NOMO-1 treated with DMSO at 0.1 percent for 48 hours (cell line): ENCODE measurements at regions not wholly inside any gene's neighbourhood (a gene's known extent, or its start where the extent isn't known, plus 50 kb on each side); places are given as distances from the start of the nearest gene placed in this dataset.

Experiments
- DNase-seq: peaks from one replicate; lab custom pipeline; 2025; ENCODE audit not compliant: unreplicated experiment; lab: John Stamatoyannopoulos, UW

DNA sequence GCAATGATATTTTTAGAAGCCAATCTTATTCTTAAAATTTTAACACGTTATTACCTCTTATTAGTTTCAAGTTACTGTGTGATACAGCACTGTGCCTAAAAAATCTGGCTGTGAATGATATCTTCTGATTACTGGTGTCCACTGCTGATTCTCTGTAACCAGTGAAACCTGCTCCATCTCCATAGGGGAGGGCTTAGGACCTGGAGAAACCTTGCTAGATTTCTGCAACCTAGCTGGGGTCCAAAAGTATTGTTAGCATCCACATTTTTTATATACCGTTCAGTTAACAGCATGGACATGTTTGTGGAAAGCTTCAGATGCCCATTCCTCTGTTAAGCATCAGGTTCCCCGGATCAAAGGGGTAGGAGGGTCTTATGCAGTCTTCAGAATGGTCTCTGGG, 193.9 kb upstream of the TOPAZ1 start:
- no peak for DNase-seq

DNA sequence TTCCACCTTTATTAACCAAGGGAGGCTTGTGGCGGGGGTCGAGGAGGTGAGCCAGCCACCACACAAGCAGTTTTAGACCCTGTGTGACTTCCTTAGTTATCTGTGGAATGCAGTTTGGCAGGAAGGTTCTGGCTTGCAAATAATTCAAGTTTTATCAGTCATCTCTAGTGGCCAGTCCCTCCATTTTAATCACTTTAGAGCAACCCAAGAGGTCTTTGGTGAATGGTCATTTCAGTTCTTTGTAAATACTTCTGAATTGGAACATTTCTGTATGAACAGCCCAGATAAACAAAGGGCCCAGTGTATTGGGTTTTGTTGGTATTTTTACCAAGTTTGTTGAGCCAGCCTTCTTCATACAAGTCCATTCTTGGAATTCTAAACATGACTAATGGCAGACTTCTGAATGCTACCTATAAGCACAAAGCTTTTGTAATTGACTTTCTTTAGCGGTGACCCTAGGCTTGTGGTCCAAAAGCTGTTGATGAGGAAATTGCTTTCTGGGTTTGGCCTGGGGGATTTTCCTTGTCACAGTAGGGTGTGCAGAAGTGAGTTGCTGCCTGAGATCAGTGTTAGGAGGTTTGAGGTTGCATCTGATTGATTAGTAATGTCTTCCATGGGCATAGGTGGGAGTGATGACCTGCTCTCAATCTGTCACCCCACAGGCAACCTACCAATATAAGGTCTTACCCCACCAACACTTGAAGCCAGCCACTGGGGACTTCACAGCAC, 193.3 kb upstream of the TOPAZ1 start:
- DNase-seq: no peak

DNA sequence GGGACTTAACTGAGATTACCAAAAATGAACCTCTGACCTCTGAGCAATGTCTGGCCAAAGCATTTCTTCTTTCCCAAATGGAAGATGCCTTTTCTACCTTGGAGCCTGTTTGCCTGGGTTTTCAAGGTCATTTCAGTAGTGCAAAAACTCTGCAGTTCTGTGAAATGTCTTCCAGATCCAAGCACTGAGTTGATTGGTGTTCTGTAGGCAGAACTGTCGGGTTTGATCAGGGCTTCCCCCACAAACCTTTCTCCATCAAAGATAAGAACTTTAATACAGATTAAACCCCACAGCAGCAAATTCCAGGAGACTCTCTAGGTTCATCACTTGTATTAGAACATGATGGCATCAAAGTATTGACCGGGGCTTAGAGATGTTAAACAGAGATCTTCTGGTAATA, 192.7 kb upstream of the TOPAZ1 start:
- no peak for DNase-seq

DNA sequence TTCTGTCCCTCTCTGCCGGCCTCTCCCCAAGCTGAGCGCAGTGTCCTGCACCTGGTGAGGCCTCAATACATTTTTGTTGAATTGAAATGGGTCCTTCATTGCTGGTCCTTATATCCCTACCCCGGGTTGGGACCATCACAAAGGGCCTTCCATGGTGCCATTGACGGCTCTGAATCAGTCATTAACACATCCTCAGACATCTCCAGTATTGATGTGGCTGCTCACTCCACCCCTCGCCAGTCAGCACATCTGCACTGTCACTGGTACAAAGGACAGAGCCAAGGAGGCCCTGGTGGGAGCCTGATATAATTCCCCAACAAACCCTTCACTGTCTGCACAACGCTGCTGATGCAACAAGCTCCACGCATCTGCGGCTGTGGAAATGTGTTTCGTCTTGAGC, 191.6 kb upstream of the TOPAZ1 start:
- DNase-seq: no peak

DNA sequence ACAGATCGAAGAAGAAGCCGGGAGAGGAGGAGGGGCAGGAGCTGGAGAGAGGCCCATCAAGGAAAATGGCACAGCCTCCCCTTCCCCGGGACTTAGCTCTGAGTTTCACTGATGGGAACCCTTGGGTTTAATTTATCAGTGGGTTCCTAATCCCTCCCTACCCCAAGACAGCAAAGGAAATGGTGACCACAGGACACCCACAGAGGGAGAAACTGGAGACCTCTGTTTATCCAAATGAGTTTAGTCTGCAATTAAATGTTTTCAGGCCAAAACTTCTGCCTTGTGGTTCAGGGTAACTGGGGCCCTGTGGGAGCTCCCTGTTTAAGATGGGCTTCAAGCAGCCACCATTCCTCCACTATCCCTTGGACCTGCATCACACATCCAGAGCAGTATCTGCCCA, 190.8 kb upstream of the TOPAZ1 start:
- DNase-seq: no peak

DNA sequence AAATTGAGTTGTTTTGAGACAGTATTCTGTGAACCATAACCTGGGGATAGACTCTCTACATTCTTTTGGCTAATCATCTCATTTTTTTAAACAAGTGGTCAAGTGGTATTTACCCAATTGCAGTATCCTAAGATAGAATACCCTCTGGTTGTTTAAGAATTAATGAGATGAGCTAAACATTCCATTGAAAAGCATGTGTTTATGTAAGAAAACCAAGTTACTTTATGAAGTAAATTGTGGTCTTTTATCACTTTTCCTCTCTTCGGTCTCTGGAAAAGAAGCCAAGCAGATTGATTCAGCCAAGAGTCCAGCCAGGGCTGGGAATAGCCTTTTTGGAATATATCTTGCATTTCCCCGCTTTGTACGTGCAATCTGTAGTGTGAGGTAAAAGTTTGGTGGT, 185.7 kb upstream of the TOPAZ1 start:
- no peak for DNase-seq

DNA sequence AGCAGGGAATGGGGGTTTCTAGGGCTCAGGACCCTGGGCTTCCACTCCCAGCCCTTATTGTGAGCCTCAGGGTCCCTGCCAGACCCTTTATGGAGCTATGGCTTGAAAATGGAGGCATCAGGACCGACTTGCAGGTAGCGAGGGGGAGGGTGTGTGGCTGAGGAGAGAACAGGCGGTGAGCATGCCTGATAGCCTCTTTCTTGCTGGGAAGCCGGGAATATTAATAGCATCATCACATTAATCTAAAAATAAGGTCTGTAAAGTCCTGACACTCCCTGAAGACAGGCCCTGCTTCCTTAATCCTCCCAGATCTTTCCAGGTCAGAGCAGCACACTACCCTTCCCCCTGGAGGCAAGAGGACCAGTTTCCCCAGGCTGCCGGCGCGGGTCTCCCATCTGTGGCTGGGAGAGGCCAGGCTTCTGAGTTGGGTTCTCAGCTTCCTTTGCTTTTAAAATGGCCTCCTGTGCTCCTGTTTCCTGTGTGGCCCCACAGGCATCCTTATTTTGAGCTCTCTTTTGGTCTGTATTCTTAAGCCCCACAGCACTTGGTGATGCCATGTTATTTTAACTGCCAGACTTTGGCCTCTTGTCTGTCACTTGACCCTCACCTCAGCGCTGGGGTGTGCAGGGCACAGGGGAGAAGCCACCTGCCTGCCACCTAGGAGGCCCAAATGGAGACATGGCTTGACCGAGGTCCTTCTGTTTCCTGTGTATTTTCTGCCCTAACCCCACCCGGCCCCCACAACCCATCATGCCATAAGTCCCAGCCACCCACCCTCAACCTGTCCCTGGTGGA, 185.0 kb upstream of the TOPAZ1 start:
- DNase-seq: no peak

DNA sequence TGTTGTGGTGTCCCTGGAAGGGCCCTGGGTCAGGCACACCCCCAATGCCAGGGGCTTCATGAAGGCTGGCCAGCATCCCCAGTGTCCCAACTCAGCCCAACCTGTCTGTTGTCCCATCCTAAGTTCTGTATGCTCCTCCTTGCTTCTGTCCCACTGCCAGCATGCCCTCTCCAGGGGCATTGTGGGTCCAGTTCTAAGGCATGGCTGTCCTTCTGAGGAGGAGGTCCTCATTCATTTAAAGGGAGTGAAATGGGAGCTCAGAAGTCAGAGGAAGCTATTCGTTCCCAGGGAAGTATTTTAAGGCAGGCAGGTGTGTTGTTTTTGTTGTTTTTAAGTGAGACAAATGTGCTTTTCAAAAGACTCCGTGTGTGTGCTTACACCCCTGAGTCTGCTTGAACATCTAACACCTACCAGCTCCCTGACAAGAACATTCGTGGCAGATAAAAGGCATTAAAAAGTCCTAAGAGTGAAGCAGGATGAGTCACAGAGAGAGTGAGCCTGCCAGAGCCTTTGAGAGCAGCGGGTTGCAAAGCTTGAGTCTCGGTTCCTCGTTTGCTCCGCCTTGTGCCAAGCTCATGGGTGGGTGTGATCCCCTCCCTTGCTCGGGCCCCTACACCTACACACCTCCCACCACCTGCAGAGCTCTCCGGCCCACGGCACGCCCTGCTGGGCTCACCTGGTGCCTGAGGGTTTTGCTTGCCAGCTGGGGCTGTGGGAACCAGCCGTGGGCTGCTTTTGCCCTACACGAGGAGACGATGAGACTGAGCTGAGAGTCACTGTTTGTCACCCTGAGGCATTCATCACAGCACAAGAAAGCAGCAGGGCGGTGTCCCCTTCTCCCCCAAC, 183.4 kb upstream of the TOPAZ1 start:
- peak; percentile 45 for DNase-seq

DNA sequence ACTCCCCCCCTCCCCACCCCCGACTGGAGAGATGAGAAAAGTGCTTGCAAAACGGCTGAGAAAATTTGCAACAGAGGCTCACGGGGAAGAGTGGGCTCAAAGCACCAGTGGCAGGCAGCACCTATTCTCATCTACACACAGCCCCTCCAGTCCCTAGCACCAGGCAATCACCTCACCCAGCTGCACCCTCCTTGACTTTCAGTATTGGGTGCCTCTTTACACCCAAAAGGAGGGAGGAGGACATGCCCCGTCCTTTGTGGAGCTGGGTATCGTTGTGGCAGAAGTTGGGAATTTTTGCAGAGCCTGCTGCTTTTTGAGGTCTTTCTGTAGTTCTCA, 182.8 kb upstream of the TOPAZ1 start:
- no peak for DNase-seq

DNA sequence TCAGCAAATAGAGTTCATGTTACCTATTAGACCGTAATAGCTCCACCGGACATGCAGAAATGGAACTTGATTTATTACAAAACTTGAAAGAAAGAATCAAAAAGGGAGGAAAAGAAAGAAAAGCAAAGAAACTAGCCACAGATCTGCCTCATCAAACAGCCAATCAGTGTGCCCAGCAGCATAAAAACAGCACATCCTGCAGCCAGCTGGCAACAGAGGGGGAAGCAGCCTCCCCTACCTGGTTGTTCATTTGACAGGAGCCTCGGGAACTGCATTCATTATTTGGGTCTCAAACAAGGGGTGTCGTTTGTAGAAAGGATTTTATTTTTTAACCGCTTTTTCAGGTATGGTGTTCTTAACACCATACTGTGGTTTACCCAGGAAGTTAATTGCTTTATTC, 181.5 kb upstream of the TOPAZ1 start:
- DNase-seq: no peak

DNA sequence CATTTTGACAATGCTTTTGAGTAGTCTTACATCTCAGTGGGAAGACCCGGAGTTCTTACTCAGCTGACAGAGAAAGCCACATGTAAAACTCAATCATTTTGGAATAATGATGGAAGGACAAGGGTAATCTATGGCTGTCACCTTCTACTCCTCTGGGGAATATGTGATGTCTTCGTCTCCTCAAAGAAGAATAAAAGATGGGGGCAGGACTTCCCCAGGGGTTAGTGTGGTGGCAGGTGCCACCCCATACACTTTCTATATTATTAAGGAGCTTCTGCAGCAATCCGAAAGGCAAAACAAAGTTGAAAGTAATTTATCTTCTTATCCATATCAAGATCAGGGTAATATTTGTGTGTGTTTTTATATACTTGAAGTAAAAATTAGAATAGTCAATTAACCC, 180.4 kb upstream of the TOPAZ1 start:
- DNase-seq: no peak

DNA sequence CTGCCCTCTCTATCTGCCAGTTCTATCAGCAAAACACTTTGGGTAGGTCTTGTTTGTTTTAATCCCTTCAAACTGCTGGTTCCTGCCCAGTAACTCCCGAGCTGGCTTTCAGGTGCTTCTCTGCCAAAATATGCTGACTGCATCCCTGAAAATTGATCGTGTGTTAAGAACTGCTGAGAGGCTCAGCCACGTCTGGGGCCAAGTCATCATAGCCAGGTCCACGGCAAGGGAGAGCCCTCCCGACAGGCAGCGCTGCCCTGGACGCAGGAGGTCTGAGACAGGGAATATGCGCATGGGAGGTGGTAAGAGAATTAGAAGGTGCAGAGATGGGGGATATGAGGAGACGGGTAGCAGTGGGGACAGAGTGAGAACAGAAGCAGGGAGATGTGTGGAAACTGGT, 179.7 kb upstream of the TOPAZ1 start:
- DNase-seq: no peak

DNA sequence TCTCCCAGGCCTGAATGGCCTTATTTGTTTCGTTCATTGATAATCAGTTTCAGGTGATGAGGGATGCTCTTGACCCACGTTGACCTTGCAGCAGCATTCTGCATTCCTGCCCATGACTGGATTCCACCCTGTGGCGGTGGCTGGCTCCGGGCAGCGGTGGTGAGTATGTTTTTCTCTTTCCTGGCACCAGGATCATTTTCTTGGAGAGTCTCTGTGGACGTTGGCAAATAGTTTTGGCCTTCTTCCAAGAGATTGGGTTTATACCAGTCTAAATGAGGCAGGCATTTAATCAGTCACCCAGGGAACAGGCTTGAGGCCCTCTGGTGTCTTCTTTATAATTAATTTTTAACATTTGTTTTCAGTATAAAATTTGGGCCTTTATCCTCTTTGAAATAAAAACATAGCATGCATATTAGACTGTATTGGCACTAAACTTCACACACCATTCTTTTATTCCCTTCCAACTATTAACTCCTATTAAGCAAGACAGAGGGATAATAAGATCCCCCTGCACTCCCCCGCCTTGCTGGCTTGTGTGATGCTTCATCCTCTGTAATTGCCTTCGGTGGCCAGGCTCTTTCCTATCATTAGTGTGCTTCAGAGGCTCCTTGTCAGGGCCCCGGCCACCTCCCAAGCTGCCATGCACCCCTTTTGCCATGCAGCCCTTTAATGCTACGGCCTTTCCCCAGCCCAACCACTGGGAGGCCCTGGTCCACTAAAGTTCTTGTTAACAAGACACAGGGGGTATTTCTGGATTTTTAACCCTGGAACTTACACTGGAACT, 176.2 kb upstream of the TOPAZ1 start:
- DNase-seq: no peak

DNA sequence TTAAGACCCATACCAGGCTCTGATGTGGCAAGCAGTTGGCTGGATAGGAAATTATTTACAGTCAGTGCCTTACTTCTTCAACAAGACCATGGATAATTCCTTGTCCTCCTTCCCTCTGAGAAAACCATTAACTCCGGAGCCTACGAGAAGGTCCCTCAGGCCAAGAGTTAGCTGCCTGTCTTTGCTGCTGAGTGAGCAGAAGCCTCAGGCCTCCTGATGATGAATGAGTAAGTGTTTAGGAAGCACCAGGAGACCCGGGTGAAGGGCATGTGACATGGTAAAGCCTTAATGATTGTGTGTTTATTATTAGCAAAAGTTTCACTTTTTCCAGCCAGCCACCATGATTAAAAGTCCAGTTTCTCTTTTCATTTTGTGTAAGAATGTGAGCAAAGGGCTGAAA, 174.9 kb upstream of the TOPAZ1 start:
- no peak for DNase-seq

DNA sequence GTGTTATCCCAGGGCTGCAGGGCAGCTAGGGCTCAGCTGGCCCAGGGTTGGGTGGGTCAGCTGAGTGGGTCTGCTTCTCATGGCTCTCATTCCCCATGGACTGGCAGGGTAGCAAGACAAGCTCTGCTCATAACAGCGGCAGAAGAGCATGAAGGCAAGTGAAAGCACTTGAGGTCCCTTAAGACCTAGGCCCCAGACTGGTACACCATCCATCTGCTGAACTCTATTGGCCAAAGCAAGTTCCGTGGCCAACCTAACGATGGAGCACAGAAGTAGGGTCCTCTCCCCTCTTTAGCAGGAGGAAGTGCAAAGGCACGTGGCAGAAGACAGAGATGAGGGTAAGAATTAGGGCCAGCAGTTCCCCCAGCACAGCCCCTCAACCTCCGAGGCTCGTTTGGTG, 174.3 kb upstream of the TOPAZ1 start:
- DNase-seq: no peak

DNA sequence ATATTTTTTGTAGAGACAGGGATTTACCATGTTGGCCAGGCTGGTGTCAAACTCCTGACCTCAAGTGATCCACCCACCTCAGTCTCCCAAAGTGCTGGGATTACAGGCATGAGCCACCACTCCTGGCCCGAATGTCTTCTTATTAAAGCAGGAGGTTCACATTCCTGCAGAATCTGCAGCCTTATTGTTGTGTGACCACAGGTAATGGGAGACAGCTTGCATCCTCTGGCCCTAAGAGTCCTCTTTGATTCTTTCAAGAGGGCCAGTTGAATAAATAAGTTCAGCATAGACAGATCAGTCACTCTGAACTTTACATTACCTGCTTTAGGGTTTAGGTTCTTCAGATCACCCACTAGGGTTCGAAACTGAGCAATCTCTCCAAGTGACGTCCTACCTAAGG, 172.9 kb upstream of the TOPAZ1 start:
- DNase-seq: no peak

DNA sequence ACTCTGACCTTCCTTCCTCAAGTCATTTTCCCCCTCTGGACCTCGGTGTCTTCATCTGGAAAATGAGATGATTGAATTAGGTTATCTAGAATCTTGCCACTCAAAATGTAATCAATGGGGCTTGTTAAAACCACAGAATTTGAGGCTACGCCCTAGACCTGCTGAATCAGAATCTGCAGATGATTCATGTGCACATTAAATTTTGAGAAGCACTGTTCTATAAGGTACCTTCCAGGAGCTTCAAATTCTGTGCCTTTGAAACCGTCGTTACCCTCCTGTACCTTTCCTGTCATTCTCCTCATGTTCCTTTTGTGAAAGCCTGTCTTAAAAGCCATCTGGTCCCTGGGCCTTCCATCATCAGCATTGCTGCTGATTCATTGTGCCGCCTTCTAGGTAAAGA, 172.4 kb upstream of the TOPAZ1 start:
- DNase-seq: no peak

DNA sequence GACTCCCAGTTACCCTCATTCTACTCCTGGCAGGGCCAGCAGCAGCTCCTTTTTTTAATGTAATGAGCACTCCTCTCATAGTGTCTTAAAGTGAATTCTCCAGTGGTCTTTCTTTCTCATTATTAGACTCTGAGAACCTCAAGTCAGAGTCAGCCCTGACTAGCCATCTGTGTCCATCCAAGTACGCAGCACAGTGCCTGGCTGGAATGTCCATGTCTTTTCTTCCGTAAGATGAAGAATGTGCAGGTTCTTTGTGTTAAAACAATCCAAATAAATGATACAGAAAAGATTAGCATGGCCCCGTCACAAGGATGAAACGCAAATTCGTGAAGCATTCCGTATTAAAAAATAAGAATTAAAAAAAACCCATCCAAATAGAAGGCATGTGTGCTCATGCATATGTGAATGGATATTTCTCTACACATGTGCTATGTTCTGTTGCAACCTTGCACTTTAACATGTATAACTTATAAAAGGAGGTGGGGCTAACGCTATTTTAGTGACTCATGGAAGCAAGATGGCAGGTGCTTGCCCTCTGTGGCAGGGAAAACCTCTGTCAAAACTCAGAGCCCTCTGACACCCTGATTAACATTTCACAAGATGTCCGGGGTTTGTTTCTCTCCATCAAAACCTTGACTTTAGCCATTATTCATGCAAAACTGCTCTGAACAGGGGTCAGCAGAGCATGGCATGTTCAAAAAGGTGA, 170.7 kb upstream of the TOPAZ1 start:
- no peak for DNase-seq

DNA sequence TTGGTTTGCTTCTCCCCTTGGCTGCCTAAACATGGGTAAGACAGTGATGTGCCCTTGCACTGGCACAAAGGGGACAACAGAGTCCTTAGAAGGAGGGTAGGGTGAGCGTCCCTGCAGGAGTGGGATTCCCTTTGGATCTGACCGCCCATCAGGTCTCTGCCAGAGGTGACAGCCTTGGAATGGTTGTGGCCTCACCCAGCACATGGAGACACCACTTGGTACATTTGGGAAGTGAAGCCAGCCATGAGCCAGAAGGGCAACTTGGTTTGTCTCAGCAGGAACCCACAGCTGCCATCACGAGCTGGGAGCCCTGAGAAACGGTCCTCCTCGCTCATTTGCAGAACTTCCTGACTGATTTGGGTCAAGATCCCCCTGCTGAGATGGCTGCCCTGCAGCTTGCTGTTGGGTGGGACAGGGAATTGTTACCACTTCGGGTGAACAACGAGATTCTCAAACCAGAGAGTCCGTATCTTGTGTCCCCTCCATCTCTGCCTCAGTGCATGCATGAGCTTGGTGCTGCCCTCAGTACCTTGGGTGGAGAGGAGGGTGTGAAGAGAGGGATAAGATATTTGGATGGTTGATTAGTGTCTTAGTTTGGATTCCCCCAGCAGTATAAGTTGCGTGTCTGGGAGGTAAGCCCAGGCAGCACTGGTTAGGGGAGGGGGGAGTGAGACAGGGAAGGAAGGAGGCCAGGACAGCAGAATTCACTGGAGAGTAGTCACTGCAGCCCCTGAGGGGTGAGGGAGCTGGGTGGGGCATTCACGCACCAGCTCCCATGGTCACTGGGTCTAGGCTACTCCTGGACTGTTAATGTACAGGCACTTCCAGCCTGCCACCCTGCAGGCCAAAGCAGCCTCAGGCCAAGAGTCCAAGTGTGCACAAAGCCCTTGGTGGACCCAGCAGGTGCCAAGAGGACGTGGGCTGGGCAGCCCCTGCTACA, 168.8 kb upstream of the TOPAZ1 start:
- DNase-seq: no peak

DNA sequence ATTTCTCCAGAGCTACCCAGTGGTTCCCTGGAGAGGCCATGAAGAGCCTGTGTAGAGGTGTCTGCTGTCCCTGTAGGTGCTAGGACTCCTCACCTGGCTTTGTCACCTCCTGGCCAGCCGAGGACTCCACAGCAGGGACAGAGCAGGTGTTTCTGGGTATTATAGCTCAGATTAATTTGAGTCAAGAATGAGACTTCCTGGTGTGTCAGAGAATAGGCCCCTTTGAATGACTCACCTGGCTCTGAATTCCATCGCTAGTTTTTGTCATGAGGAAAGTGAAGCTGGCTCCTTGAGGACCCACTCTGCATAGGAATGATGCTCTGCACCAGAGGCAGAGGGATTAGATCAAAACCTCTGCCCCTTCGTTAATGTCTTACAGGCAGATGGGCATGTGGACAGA, 167.5 kb upstream of the TOPAZ1 start:
- DNase-seq: no peak
